T47D (cell line): ENCODE measurements at regions not wholly inside any gene's neighbourhood (a gene's known extent, or its start where the extent isn't known, plus 50 kb on each side); places are given as distances from the start of the nearest gene placed in this dataset.

Source experiments
- DNase-seq, 2 experiments: peaks; one replicate each; pipeline versions ENCODE4 v3.0.0 to v3.0.0-alpha.2; 2011 to 2012; ENCODE audit warnings: low read depth in 1 of 2, low spot score in 1 of 2
- JUND ChIP-seq: IDR thresholded peaks from 2 replicates; pipeline ENCODE4 v1.6.1; 2012; ENCODE audit warnings: low read depth
- in situ Hi-C: cut with HindIII; loops from 2 replicates; pipeline ENCODE4 v1.10.0; 2016; ENCODE audit warnings: low sequenced_read_pairs, low pct_unique_long_range_greater_than_20kb

GRCh38 chr9:79286992-79287707 lies 284.6 kb upstream of the TLE4 start:
- no peak for TF ChIP-seq JUND
- no peak for DNase-seq
- in situ Hi-C loops, result no loop called here

DNA sequence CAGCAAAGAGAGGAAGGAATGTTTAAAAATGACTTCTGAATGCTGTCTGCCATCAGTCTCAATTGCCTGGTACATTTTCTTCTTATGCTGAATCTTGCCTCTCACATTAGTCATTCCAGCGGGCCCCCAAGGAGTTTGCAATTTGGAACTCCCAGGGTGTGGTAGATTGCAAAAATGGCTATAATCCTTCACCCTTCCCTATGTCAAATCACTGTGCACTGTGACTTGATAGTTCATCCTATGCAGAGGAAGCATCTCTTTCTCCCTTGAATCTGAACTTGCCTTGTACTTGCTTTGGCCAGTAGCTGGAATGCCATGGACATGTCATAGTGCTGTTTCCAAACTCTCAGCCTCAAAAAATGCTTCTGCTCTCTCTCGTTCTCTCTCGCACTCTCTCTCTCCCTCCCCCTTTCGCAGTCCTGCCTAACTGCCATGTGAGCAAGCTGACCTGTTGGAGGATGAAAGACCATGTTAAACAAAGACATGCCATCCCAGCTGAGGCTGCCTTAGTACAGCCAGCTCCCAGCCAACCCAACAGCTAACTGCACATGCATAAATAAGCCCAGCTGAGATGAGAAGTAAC lies 284.0 kb upstream of the TLE4 start:
- TF ChIP-seq JUND, result no peak
- no peak for DNase-seq
- in situ Hi-C loops, result no loop called here

- no peak for DNase-seq
- in situ Hi-C loops, result no loop called here
- no peak for TF ChIP-seq JUND
These were observed 281.9 kb upstream of the TLE4 start for GRCh38 chr9:79289856-79290255.

GRCh38 chr9:79292731-79293280 lies 279.0 kb upstream of the TLE4 start:
- in situ Hi-C loops, result no loop called here
- TF ChIP-seq JUND, result no peak
- DNase-seq, result no peak

DNA sequence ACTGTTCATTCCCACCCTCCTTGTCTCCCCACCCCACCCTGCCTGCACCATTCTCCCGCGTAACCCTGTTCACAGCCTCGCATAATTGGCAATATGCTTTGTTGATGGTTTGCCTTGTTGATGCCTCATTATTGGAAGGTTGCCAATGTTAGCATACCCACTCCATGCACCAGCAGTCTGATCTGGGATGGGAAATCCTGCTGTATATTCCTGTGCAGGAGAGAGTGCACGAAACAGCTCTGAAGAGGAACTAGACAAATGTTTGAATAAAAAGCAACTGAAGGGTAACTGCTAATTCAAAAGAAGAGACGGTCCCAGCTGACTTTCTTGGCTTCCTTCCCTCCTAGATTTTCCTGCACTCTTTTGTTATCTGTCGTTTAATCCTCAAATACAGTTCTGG lies 271.7 kb upstream of the TLE4 start:
- in situ Hi-C loops, result no loop called here
- DNase-seq, result no peak
- TF ChIP-seq JUND, result no peak

DNA sequence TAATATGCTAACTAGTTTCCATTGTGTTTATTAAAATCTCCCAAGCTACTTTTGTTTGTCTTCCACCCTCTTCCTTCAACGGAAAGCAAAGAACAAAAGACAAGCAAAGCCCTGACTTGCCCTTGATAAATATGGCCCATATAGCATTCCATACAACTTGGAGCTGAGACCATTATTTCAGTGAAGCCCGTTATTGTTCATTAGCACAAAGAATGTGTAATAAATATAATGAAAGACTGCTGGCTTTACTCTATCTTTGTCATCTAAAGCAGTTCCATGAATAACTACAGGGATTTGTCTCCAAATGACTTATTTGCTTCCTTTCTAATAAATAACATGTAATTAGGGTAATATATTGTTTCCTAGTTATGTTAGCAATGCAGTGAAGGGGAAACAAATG lies 270.7 kb upstream of the TLE4 start:
- no peak for DNase-seq
- TF ChIP-seq JUND, result no peak
- in situ Hi-C loops, result no loop called here

- in situ Hi-C loops, result no loop called here
- no peak for TF ChIP-seq JUND
- DNase-seq, result no peak
These were observed 270.0 kb upstream of the TLE4 start for GRCh38 chr9:79301551-79302391.

GRCh38 chr9:79302569-79302968 lies 269.2 kb upstream of the TLE4 start:
- in situ Hi-C loops, result no loop called here
- no peak for DNase-seq
- no peak for TF ChIP-seq JUND

GRCh38 chr9:79308012-79308411 lies 263.8 kb upstream of the TLE4 start:
- no peak for DNase-seq
- no peak for TF ChIP-seq JUND
- in situ Hi-C loops, result no loop called here

- DNase-seq, result no peak
- TF ChIP-seq JUND, result no peak
- in situ Hi-C loops, result no loop called here
These were observed 258.9 kb upstream of the TLE4 start for GRCh38 chr9:79312686-79313421.

DNA sequence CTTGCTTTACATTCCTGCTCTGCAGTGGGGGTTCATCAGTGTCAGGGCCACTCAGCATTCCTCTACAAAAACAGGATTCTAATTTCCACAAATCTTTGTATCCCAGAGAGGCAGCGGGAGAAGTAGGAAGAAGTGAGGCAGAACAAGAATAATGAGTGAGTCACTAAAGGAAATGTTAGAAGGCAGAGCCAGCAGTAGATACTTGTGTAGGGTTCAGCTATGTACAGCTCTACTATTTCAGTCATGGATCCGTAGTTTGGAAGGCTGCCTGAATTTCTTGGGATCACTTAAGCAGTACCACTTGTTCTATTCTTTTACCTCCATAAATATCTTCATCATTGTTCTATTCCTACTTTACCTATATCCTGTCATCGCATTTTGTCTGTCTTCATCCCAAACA lies 246.3 kb upstream of the TLE4 start:
- no peak for DNase-seq
- in situ Hi-C loops, result no loop called here
- TF ChIP-seq JUND, result no peak

DNA sequence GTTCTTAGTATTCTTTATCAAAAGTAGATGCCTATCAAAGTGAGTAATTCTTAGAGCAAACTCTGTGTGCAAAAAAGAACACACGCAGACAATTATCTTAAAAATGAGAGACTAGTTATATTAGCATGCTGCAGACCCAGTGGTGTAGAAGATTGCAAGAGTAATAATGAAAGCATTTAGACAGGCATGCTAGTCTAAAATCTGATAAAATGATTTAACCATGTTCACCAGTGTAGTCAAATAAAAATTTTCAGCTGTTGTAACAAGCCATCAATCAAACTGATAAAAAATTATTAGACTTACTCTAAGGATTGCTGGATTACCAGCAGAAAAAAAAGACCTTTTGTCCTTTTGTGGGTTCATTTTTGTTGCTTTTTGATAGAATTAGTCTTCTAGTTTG lies 241.9 kb upstream of the TLE4 start:
- in situ Hi-C loops, result no loop called here
- TF ChIP-seq JUND, result no peak
- no peak for DNase-seq
